ENCODE measurements at regions not wholly inside any gene's neighbourhood (a gene's known extent, or its start where the extent isn't known, plus 50 kb on each side); places are given as distances from the start of the nearest gene placed in this dataset.

DNA sequence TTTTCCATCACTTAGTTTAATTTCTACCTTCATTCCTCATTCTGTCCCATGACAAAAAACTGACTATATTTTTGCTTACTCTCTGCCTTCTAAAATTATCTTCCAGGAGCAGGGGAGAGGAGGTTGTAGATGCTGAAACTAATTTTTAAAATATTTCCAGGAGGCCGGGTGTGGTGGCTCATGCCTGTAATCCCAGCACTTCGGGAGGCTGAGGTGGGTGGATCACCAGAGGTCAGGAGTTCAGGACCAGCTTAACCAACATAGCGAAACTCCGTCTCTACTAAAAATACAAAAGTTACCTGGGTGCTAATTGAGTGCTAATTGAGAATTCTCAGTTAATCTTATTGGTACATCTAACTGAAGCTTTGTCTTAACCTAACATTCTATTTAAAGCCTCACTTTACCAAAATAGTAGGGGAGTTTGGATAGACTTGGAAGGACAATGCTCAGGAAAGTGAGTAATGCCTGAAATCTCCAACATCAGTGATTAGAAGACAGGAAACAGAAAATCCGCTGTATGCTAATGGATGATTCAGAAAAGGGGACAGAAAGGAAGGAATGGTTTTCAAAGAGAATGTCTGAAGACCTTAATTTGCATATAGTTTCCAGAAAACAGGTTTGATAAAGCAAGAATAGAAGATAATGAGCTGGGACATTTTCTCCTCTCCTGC lies 336.1 kb downstream of the GBE1 start:
- TF ChIP-seq, protein P1, sequence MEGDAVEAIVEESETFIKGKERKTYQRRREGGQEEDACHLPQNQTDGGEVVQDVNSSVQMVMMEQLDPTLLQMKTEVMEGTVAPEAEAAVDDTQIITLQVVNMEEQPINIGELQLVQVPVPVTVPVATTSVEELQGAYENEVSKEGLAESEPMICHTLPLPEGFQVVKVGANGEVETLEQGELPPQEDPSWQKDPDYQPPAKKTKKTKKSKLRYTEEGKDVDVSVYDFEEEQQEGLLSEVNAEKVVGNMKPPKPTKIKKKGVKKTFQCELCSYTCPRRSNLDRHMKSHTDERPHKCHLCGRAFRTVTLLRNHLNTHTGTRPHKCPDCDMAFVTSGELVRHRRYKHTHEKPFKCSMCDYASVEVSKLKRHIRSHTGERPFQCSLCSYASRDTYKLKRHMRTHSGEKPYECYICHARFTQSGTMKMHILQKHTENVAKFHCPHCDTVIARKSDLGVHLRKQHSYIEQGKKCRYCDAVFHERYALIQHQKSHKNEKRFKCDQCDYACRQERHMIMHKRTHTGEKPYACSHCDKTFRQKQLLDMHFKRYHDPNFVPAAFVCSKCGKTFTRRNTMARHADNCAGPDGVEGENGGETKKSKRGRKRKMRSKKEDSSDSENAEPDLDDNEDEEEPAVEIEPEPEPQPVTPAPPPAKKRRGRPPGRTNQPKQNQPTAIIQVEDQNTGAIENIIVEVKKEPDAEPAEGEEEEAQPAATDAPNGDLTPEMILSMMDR (IDR thresholded peaks at IDR 0.05; ENCODE audit: low read depth, low read length, missing input control) = no peak
- TF ChIP-seq REST (IDR thresholded peaks at IDR 0.05) (no peak), NR2F2 (IDR thresholded peaks at IDR 0.05) (no peak), EGR1 (IDR thresholded peaks at IDR 0.05; ENCODE audit: low read depth in 2 of 2) (no peak), FOXA2 (IDR thresholded peaks at IDR 0.05) (no peak), SP1 (IDR thresholded peaks at IDR 0.05) (no peak), MAX (IDR thresholded peaks at IDR 0.05) (no peak)
- TF ChIP-seq, protein P2, sequence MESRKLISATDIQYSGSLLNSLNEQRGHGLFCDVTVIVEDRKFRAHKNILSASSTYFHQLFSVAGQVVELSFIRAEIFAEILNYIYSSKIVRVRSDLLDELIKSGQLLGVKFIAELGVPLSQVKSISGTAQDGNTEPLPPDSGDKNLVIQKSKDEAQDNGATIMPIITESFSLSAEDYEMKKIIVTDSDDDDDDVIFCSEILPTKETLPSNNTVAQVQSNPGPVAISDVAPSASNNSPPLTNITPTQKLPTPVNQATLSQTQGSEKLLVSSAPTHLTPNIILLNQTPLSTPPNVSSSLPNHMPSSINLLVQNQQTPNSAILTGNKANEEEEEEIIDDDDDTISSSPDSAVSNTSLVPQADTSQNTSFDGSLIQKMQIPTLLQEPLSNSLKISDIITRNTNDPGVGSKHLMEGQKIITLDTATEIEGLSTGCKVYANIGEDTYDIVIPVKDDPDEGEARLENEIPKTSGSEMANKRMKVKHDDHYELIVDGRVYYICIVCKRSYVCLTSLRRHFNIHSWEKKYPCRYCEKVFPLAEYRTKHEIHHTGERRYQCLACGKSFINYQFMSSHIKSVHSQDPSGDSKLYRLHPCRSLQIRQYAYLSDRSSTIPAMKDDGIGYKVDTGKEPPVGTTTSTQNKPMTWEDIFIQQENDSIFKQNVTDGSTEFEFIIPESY (IDR thresholded peaks at IDR 0.05) = no peak
